GM19023 (cell line): ENCODE measurements at regions not wholly inside any gene's neighbourhood (a gene's known extent, or its start where the extent isn't known, plus 50 kb on each side); places are given as distances from the start of the nearest gene placed in this dataset.
"Not testable (repeated sequence)": the region's sequence is repeated elsewhere in the genome, so short reads cannot be mapped to it uniquely, and the experiment has no call there.

Source experiments
- ATAC-seq: cut with Tn5 transposase; IDR thresholded peaks from one replicate; pipeline ENCODE4 v1.9.1; 2021; ENCODE audit warnings: mild to moderate bottlenecking, moderate library complexity; ENCODE audit not compliant: unreplicated experiment

DNA sequence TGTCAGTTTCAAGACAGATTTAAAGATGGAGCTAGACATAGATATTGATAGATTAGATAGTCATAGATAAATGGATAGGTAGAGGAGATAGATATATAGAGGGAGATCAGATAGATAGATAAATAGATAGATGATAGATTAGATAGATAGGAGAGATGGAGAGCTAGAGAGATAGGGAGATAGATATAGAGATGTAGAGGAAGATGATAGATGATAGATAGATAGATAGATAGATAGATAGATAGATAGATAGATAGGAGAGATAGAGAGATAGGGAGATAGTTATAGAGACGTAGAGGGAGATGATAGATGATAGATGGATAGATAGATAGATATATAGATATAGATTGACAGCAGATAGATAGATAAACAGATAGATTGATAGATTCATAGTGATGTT lies 1038.8 kb upstream of the AUTS2 start:
- ATAC-seq, result no peak

DNA sequence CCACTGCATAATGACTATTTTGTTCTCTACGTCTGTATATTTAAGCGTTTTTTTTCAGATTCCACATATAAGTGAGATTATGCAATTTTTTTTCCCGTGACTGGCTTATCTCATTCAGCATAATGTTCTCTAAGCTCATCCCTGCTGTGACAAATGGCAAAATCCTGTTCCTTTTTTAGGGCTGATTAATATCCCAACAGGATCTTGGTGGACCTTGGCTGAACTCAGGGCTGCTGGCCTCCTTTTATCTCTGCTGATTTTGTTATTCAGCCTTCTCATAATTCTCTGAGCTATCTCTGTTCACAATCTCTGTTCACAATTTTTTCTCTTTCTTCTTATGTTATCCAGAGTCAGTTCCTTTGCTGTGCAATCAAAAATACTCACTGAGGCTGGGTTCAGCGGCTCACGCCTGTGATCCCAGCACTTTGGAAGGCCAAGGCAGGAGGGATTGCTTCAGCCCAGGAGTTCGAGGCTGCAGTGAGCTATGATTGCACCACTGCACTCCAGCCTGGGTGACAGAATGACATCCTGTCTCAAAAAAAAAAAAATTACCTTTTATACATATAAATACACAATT lies 1035.9 kb upstream of the AUTS2 start:
- ATAC-seq, result no peak

DNA sequence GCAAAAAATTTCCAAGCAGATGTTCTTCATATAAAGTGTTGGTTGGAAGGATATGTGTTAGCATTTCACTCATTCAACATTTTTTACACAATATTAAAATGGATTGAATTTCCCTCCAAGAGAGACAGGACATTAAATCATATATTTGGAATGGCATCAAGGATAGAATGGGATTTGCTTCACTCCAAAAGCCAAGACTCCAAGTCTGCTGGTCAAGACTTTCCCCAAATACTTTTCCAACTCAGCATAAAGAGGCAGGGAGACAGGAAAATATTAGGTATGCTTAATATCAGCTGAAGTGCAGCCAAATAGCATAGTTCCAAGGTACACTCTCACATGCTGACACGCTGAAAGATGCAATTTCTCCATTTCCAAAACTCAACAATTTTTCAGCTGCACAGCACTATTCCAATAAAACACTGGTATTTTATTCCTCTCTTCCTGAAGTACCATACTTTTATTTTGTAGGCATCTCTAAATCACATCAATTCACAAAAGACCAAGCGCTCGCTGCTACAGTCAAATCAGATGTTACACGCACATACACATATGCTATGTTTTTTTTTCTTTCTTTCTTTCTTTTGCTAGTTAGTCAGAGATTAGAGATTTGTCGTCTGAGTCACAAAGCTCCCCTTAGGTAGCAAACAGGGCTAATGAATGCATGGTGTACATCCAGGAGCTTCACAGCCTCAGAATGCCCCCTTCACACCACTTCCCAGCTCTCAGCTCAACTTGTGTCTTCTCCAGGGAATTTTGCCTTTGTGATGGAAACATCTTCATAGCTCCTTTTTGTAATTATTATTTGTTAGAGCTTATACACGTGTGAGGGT lies 1033.8 kb upstream of the AUTS2 start:
- no peak for ATAC-seq

DNA sequence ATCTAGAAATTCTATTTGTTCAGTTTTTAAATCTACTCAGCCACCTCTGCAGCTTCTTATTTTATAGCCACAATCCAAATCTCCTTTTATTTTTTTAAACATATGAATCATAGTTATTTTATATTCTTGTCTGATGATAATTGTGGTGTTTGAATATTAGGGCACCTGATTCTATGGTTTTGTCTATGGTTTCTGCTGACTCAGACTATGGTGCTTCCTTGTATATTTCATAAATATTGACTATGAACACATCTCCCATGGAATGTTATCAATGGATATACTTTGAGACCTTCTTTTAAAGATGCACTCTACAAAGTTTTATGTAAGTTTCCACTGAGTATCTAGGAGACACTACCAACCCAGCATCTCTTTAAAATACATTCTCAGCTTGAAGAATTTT lies 1027.0 kb upstream of the AUTS2 start:
- ATAC-seq, result no peak

DNA sequence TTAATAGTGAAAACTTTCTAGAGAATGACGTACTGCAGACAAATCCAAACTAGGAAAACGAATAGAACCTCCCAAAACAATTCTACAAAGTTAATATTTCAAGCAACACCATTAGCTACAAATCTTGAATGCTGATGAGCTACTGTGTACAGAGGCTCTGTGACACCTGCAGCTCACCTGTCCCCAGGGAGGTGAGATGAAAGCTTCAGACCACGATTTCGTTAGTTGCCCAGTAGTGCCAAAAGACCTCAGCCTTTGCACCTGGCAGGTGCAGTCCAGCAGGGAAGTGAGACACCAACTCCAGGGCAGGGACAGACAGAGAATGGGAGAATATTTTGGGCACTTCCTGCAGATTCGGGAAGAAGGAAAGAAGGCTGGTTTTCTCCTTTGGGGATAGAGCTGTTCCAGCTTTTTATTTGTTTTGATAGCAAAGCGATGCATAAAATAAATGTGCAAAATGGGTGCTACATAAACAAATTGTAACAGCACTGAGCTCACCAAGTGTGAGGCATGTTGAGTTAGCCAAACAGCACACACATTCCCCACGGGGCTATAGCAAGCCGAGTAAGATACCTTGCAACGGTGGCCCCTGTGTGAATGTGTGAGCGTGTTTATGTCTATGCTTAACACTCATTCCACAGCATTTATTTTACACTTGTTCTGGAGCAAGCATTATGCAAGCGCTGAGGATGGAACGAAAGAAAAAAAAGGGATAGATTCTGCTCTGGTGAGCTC lies 1024.8 kb upstream of the AUTS2 start:
- ATAC-seq, result no peak

DNA sequence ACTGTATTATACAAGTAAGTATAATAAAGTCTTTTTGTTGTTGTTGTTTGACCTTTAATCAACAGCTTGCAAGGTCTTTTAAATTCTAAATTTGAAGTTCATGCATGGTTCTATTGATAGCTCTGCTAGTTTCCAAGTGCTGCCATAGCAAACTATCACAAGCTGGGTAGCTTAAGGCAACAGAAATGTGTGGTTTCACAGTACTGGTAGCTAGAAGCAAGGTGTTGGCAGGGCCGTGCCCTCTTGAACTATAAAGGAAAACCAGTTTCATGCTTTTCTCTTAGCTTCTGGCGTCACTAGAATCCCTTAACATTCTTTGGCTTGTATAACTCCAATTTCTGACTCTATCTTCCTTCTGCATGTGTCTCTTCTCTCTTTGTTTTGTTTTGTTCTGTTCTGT lies 1021.9 kb upstream of the AUTS2 start:
- ATAC-seq, result no peak

DNA sequence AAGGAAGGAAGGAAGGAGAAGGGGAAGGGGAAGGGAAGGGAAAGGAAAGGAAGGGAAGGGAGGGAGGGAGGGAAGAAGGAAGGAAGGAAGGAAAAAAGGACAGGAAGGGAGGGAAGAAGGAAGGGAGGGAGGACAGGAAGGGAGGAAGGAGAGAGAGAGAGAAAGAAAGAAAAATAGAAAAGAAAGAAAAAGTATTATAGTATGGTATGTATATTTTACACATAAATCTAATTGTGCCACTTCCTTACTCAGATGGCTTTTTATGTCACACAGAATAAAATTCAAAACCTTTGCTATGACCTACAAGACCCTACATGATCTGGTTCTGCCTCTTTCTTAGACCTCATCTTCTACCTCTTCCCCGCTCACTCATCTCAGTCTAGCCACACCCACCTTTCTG lies 1016.9 kb upstream of the AUTS2 start:
- ATAC-seq, result no peak

DNA sequence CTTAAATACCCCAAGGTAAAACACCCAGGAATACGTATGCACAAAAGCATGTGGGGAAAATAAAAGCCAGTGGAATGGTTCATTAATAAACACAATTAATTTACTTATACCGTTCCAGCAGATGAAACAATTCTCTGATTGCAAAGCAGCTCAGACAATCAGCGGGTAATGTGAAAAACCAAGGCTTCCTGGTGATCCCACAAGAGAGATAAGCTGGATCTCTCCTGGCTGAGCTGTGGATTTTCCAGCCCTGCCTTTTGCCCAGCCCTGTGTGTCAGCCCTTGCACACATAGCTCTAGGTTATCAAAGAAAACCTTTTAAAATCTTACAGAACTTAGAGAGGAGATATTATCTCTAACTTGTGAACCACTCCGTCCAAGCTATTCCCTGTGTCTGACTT lies 1010.7 kb upstream of the AUTS2 start:
- no peak for ATAC-seq

DNA sequence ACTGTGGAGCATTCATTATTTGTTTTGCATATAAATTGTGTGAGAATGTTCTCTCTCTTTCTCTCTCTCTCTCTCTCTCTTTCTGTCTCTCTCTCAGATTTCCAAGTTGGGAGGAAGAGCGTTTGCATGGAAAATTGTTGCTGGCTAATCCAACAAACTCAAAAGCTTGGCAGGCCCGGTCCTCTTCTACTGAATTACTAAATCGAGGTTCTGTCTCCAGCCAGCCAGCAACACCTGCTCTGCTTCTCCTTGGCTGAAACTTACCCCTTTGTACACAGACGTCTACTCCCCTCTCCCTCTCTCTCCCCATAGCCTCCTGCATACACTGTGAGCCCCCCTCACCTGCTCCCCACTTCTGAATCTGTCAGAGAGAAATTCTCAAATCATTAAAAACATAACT lies 996.4 kb upstream of the AUTS2 start:
- no peak for ATAC-seq

DNA sequence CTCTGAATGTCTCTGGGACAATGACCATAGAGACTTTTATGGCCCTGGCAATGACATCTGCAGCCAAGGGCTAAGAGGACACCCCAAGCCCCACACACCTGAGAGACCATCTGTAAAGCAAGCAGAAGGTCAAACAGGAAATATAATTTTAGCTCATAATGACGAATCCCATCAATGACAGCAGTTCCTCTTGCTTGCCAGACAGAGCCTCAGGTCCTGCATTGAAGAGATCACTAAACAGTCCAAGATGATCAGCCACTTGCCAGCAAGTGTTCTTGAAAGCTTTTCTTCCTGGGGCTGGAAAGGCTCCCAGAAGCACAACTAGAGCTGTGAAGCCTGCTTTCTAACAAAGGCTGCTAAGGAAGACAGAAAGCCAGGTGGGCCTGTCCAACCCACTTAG lies 993.7 kb upstream of the AUTS2 start:
- no peak for ATAC-seq

DNA sequence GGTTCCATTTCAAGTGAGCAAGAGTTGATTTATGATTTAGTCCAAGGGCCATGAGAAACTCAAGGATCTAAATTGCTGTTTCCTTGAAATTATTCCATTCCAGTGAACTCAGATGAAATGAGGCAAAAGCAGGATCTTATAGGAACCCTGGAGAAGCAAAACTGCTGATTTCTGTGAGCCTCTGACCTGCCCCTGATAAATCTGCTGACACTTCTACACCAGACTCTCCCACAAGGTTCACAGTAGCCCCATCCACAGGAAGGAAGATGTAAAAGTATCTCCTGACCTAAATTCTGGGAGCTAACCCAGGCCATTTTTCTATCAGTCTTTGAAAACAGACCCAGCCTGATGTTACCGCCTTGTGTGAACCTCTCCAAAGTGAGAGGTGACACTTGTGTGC lies 987.6 kb upstream of the AUTS2 start:
- no peak for ATAC-seq

DNA sequence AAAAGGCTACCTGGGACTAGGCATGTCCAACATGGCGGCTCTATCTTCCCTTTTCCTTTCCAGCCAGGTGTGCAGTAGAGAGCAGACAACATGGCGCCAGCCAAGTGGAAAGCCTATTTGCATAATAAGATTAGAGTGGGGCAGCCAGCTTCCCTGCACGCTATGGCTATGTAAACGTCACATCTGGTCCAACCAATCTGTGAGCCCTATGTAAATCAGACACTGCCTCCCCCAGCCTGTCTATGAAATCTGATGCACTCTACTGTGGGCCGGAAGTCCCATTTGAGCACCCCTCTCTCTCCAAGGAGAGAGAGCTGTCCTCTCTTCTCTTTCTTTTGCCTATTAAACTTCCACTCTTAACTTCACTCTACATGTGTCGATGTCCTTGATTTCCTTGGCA lies 984.9 kb upstream of the AUTS2 start:
- no peak for ATAC-seq

DNA sequence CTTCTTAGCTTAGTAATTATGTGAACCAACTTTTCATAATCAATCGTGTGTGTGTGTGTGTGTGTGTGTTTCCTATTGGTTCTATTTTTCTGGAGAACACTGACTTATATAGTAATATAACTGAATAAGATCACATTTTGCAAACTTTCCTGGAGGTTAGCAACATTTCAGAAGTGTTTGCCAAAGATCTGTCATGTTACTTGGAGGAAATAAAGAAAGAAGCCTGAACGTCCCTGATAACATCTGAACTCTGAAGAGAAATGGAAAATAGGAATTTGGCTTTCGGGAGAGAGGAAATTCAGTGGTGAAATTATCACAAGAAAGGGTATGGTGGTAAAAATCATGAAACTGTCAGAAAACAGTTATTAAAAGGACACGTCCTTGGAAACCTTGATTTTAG lies 984.4 kb upstream of the AUTS2 start:
- ATAC-seq, result no peak

DNA sequence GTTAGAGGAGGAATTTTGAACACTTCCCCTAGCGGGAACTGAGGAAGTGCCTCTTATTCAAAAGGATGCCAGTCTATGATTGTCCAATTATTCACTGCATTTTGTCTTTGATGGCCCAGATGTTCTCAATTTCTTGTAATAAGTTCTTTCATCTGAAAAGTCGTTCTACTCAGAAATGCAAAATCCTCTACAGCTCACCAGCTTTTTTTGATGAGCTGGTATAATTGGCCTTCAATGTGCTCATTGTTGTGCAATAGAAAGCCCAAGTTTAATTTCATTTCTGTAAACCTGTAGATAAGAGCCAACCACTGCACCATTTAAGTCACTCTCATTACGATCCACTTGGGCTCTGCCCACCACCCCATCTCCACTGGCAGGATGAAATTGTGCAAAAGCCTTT lies 978.7 kb upstream of the AUTS2 start:
- ATAC-seq, result no peak

DNA sequence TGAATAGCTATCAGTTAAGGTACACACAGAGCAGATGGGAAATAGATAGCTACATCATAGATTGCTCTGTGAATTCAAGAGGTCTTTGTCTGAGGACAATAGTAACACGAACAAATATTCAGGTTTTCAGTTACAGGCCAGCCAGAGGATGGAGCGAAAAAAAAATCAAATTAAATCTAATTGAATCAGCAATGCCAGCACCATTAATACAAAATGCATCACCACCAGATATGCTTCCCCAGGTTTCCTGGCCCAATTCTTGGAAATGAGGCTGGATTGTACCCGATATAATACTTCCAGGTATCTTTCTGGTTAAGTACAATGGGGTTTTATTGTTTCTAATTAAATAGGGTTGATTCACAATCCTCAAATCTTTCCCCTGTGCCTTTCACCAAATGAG lies 975.8 kb upstream of the AUTS2 start:
- no peak for ATAC-seq

DNA sequence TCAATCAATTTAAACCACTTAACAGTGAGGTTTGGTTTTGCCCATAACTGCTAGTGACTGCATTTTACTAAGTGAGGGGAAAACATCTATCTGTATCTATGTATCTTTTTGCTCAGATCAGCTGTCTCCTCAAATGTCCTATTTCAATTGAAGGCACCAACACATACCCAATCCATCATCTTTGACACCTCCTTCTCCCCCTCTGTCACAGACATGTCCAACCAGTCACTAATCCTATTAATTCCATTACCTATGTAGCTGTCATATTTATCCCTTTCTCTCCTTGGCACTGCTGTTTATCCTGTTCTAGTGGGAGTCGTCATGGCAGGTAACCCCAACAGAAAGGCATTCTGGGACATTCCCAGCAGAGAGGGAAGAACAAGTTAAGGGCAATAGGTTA lies 975.2 kb upstream of the AUTS2 start:
- ATAC-seq, result no peak

DNA sequence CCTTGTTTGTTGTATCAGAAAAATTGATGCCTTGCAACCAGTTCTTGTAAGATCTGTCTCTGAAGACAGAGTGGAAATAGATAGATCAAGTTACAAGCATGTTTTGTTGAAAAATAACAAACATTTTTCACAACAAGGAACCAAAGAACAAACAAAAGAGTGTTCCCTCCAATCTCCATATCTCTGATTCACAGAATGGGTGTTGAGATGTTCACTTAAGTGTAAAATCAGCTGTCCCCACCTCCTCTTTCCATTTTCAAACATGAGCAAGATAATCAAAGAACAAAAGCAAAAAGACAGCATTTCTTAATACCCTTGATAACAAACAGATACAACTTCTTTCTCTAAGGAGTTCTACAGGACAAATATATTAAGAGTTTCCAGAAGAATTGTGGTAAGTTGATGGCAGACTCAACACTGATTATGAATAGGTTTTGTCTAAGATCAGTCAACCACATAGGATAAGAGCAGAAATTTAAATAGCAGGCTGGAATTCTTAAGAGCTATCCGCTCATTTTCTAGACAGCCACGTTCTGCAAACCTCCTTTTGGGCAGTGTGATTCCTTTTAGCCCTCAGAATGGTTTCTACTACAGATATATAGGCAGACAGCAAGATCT lies 970.9 kb upstream of the AUTS2 start:
- ATAC-seq, result no peak

DNA sequence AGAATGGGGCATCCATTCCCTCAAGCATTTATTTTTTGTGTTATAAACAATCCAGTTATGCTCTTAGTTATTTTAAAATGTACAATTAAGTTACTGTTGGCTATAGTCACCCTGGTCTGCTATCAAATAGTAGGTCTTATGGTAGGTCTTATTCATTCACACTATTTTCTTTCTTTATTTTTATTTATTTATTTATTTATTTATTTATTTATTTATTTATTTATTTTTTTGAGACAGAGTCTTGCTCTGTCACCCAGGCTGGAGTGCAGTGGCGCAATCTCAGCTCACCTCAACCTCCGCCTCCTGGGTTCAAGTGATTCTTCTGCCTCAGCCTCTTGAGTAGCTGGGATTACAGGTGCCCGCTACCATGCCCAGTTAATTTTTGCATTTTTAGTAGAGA lies 967.4 kb upstream of the AUTS2 start:
- not testable (repeated sequence) for ATAC-seq

DNA sequence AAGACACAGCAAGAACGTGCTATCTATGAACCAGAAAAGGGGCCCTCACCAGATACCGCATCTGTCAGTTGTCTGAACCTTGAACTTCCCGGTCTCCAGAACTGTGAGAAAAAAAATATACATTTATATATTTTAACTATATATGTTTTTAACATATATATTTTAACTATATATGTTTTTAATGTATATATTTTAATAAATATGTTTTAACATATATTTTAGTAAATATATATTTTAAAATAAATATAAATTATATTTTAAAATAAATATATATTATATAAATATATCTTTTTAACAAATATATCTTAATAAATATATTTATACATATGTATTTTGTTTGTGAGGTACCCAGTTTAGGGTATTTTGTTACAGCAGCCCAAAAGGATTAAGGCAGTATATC lies 958.2 kb upstream of the AUTS2 start:
- no peak for ATAC-seq

DNA sequence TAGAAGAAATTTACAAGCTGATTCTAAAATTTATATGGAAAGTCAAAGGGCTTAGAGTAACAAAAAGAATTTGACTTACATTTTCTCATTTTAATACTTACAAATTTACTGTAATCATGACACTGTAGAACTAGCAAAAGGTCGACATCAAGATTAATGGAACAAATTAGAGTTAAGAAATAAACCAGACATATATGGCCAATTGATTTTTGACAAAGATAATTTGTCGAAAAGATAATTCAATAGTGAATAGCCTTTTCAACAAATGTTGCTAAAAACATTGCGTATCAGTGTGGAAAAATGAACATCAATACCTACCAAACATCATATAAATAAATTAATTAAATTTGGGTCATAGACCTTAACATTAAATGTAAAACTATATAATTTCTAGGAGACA lies 955.5 kb upstream of the AUTS2 start:
- no peak for ATAC-seq

DNA sequence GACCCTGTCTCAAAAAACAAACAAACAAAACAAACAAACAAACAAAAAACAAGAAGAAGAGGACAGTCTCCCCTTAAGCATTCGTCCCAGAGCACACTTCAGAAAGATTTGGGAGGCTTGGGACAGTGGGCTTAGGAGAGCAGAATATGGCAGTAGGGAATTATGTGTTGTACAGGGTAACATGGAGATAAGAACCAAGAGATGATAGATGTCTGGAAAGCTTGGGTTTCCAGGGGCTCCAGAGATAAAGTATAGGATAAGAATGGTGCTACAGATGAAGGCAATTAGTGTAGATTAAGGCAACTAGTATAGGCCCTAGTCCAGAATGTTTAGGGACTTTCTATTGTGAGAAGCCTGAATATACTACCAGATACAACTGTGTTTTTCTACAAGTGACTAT lies 934.9 kb upstream of the AUTS2 start:
- ATAC-seq, result no peak

DNA sequence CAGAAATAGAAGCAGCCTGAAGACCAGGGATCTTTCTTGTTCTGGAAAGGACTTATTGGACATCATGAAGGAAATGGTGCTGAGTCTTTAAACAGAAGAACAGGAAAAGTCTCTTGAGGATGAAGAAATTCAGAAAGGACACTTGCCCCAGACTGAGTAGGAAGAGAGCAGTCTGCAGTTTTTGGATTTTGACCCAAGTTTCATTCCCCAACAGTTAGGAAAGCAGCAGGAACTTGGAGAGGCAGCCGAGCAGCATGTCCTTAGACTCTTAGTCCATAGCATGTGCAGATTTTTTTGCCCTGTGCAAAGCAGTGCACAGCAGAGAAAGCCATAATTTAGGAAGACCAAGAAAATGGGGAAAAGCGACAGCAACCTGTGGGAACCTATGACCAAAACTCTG lies 927.2 kb upstream of the AUTS2 start:
- ATAC-seq, result no peak
